ENCODE measurements at regions not wholly inside any gene's neighbourhood (a gene's known extent, or its start where the extent isn't known, plus 50 kb on each side); places are given as distances from the start of the nearest gene placed in this dataset.

DNA sequence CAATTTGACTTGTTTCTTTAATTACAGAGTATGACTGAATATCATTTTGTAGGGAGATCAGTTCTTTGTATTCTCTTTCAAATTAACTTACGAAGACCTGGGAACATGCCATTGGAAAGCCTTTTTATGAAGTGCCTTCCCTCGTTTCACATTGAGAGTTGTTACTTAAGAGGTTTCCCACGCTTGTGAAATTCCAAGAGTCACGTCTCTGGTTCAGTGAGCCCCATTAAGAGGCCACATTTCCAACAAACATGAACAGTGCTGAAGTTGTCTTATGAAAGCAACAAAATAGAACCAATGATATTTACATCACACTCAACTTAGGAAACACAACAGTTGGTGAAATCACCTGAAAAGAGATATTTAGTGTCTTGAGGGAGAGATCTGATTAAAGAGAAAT lies 334.1 kb downstream of the TOX3 start:
- Mint-ChIP-seq H3K4me1 (ENCODE audit: low read depth) (no peaks in the 10 kb centered on the region), H3K27me3 (no peaks in the 10 kb centered on the region), H3K27ac (no peak overlapping the region), H3K36me3 (ENCODE audit: low read depth) (no peaks in the 10 kb centered on the region), H3K9me3 (peaks cover 14% of the 10 kb centered on the region), H3K4me3 (no peak overlapping the region)
- no peak for DNase-seq
- ChIA-PET CTCF (no interaction called here), POLR2A (no interaction called here)
- H3K27ac ChIP-seq (ENCODE audit: low read depth in 1 of 2, low read length in 2 of 2): no peak overlapping the region
- no peaks in the 10 kb centered on the region for H3K9me3 ChIP-seq (ENCODE audit: control insufficient read depth in 1 of 2, insufficient read depth in 1 of 2, low read length in 2 of 2)
- intact Hi-C loops (cut with DNase I, micrococcal nuclease): no loop called here
- ATAC-seq (ENCODE audit: poor library complexity): no peak
- no peak overlapping the region for H3K4me3 ChIP-seq (ENCODE audit: low read length)
- H3K27me3 ChIP-seq (ENCODE audit: control insufficient read depth in 1 of 2, insufficient read depth in 2 of 2, low read length in 2 of 2): no peaks in the 10 kb centered on the region
- H3K36me3 ChIP-seq (ENCODE audit: insufficient read depth, low read length): no peaks in the 10 kb centered on the region
- TF ChIP-seq, protein P1, sequence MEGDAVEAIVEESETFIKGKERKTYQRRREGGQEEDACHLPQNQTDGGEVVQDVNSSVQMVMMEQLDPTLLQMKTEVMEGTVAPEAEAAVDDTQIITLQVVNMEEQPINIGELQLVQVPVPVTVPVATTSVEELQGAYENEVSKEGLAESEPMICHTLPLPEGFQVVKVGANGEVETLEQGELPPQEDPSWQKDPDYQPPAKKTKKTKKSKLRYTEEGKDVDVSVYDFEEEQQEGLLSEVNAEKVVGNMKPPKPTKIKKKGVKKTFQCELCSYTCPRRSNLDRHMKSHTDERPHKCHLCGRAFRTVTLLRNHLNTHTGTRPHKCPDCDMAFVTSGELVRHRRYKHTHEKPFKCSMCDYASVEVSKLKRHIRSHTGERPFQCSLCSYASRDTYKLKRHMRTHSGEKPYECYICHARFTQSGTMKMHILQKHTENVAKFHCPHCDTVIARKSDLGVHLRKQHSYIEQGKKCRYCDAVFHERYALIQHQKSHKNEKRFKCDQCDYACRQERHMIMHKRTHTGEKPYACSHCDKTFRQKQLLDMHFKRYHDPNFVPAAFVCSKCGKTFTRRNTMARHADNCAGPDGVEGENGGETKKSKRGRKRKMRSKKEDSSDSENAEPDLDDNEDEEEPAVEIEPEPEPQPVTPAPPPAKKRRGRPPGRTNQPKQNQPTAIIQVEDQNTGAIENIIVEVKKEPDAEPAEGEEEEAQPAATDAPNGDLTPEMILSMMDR (IDR thresholded peaks at IDR 0.05): no peak
- no peaks in the 10 kb centered on the region for H3K4me1 ChIP-seq (ENCODE audit: insufficient read depth, low read length)

DNA sequence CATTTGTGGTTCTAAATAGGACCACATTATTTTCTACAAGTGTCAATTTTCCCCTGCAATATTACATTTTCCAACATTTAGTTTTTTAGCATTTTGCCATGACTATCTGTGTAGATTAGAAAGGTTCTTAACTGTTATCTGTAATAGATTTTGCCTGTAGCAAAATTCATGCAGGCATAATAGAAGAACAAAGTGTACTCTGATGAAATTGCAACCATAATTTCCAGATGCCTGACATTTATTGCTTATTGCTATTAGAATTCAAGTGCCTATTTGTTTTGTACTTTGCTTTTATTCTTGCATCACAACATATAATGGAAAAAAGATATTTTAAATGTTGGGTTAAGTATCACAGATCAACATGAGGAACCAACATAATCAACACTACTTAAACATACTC lies 337.7 kb downstream of the TOX3 start:
- no peaks in the 10 kb centered on the region for H3K4me1 ChIP-seq (ENCODE audit: insufficient read depth, low read length)
- Mint-ChIP-seq H3K27me3 (no peaks in the 10 kb centered on the region), H3K4me3 (no peak overlapping the region), H3K36me3 (ENCODE audit: low read depth) (no peaks in the 10 kb centered on the region), H3K4me1 (ENCODE audit: low read depth) (no peaks in the 10 kb centered on the region), H3K9me3 (peaks cover 9% of the 10 kb centered on the region), H3K27ac (no peak overlapping the region)
- TF ChIP-seq, protein P1 (IDR thresholded peaks at IDR 0.05): no peak
- ChIA-PET CTCF (no interaction called here), POLR2A (no interaction called here)
- H3K9me3 ChIP-seq (ENCODE audit: control insufficient read depth in 1 of 2, insufficient read depth in 1 of 2, low read length in 2 of 2): no peaks in the 10 kb centered on the region
- DNase-seq: no peak
- no peak overlapping the region for H3K4me3 ChIP-seq (ENCODE audit: low read length)
- H3K27ac ChIP-seq (ENCODE audit: low read depth in 1 of 2, low read length in 2 of 2): no peak overlapping the region
- H3K27me3 ChIP-seq (ENCODE audit: control insufficient read depth in 1 of 2, insufficient read depth in 2 of 2, low read length in 2 of 2): no peaks in the 10 kb centered on the region
- no peaks in the 10 kb centered on the region for H3K36me3 ChIP-seq (ENCODE audit: insufficient read depth, low read length)
- intact Hi-C loops (cut with DNase I, micrococcal nuclease): no loop called here
- ATAC-seq (ENCODE audit: poor library complexity): no peak

DNA sequence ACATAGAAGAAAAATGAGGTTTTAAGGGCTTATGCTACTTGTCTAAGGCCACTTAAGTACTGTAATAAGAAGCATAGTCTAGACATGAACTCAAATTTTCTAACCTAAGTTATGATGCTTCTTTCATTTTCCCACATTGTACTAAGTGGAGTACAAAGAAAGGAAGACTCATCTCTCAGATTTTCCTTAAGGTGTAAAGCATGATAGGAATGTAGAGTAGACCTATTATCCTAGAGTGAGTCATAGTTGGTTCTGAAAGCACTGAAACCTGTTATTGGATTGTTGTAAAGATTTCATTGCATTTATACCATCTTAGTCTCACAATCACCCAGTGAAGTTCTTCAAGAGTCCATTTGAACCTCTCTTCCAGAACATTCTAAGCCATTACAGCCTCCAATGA lies 343.8 kb downstream of the TOX3 start:
- no peaks in the 10 kb centered on the region for H3K4me1 ChIP-seq (ENCODE audit: insufficient read depth, low read length)
- TF ChIP-seq, protein P1 (IDR thresholded peaks at IDR 0.05): no peak
- no peaks in the 10 kb centered on the region for H3K4me1 Mint-ChIP-seq (ENCODE audit: low read depth)
- no peaks in the 10 kb centered on the region for H3K27me3 ChIP-seq (ENCODE audit: control insufficient read depth in 1 of 2, insufficient read depth in 2 of 2, low read length in 2 of 2)
- intact Hi-C loops (cut with DNase I, micrococcal nuclease): no loop called here
- no peaks in the 10 kb centered on the region for H3K36me3 Mint-ChIP-seq (ENCODE audit: low read depth)
- no peaks in the 10 kb centered on the region for H3K9me3 ChIP-seq (ENCODE audit: control insufficient read depth in 1 of 2, insufficient read depth in 1 of 2, low read length in 2 of 2)
- peaks cover 5% of the 10 kb centered on the region for H3K9me3 Mint-ChIP-seq
- no peak for ATAC-seq (ENCODE audit: poor library complexity)
- no peak overlapping the region for H3K4me3 Mint-ChIP-seq
- DNase-seq: no peak
- H3K27me3 Mint-ChIP-seq: no peaks in the 10 kb centered on the region
- H3K27ac Mint-ChIP-seq: no peak overlapping the region
- POLR2A ChIA-PET: no interaction called here
- H3K36me3 ChIP-seq (ENCODE audit: insufficient read depth, low read length): no peaks in the 10 kb centered on the region
- CTCF ChIA-PET: interaction anchor here (1.0 kb wide), 1 partner anchor 12 kb away, joined by 4 read pairs; no protein-coding TSS in a partner anchor
- no peak overlapping the region for H3K27ac ChIP-seq (ENCODE audit: low read depth in 1 of 2, low read length in 2 of 2)
- H3K4me3 ChIP-seq (ENCODE audit: low read length): no peak overlapping the region
